Spinal cord (tissue), 9 donors: ENCODE measurements at regions not wholly inside any gene's neighbourhood (a gene's known extent, or its start where the extent isn't known, plus 50 kb on each side); places are given as distances from the start of the nearest gene placed in this dataset.
"Not testable (repeated sequence)": the region's sequence is repeated elsewhere in the genome, so short reads cannot be mapped to it uniquely, and the experiment has no call there.

ENCODE experiments used
- DNase-seq, 6 donors: peaks; one replicate each; pipeline versions ENCODE4 v3.0.0 to v3.0.0-alpha.2; 2013 to 2015; ENCODE audit warnings: low spot score in 6 of 6, low read depth in 4 of 6
- H3K27ac ChIP-seq: one replicate; pipeline ENCODE4 v1.5.1; 2013; ENCODE audit warnings: low read depth, low read length, control low read depth
- H3K27me3 ChIP-seq: one replicate; pipeline ENCODE4 v1.6.1; 2013; ENCODE audit warnings: low read length; ENCODE audit not compliant: control insufficient read depth, insufficient read depth
- H3K36me3 ChIP-seq: one replicate; pipeline ENCODE4 v1.6.1; 2013; ENCODE audit warnings: low read length; ENCODE audit not compliant: control insufficient read depth, insufficient read depth
- H3K4me1 ChIP-seq: one replicate; pipeline ENCODE4 v1.6.1; 2013; ENCODE audit warnings: low read length; ENCODE audit not compliant: control insufficient read depth, insufficient read depth
- H3K4me3 ChIP-seq: one replicate; pipeline ENCODE4 v1.5.1; 2013; ENCODE audit warnings: low read depth, low read length, control low read depth
- H3K9me3 ChIP-seq: one replicate; pipeline ENCODE4 v1.6.1; 2013; ENCODE audit warnings: low read length; ENCODE audit not compliant: control insufficient read depth, insufficient read depth
- WGBS: methylation state at CpG from one replicate; pipeline ENCODE4 v1.1.5; 2013; ENCODE audit warnings: missing lambda C conversion rate; ENCODE audit not compliant: insufficient coverage; 5-methylcytosine and 5-hydroxymethylcytosine counted together
- donor health status: healthy.

DNA sequence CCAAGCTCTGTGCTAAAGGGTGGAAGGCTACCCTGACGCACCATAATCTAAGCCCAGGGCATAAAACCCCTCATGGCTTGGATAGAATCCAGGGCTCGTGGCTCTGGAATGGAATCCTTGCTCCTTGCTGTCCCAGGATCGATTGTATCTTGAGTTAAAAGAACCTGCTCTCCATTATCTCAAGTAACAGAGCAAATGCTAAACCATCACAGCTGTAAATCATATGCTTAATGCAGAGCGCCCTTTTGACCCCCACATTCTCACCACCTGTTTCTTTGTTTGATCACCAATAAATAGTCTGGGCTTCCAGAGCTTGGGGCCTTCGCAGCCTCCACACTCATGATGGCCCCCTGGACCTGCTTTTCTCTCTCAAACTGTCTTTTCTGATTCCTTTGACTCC, 299.3 kb upstream of the MGAT4C start:
- 44% methylated on average over 5 of the region's 5 CpGs for WGBS
- H3K27me3 ChIP-seq, DNase-seq, H3K36me3 ChIP-seq, H3K9me3 ChIP-seq, H3K27ac ChIP-seq, H3K4me1 ChIP-seq, H3K4me3 ChIP-seq: not testable (repeated sequence)

DNA sequence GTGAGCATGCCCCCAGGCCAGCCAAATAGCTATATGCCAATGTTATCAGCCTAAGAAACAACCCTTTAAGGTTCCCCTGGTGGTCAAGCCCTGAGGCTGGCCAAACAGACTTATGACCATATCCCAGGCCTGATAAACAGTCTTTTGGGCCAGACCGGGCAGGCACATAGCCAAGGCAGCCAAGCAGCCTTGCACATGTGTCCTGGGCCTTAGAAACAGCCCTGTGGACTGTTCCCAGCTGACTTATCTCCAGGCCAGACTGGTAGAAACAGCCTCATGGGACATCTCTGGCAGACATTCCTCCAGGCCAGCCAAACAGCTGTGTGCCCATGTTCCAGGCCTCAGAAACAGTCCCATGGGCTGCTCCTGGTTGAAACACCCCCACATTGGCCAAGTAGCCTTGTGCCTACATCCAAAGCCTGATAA, 295.0 kb upstream of the MGAT4C start:
- no peaks in the 10 kb centered on the region for H3K27me3 ChIP-seq
- H3K4me1 ChIP-seq = no peaks in the 10 kb centered on the region
- DNase-seq = peak in 1 of 6 donors; percentile 7
- no peak overlapping the region for H3K27ac ChIP-seq
- no peak overlapping the region for H3K4me3 ChIP-seq
- WGBS = 77% methylated on average over 1 of the region's 1 CpG
- H3K36me3 ChIP-seq = no peaks in the 10 kb centered on the region
- H3K9me3 ChIP-seq = no peaks in the 10 kb centered on the region

DNA sequence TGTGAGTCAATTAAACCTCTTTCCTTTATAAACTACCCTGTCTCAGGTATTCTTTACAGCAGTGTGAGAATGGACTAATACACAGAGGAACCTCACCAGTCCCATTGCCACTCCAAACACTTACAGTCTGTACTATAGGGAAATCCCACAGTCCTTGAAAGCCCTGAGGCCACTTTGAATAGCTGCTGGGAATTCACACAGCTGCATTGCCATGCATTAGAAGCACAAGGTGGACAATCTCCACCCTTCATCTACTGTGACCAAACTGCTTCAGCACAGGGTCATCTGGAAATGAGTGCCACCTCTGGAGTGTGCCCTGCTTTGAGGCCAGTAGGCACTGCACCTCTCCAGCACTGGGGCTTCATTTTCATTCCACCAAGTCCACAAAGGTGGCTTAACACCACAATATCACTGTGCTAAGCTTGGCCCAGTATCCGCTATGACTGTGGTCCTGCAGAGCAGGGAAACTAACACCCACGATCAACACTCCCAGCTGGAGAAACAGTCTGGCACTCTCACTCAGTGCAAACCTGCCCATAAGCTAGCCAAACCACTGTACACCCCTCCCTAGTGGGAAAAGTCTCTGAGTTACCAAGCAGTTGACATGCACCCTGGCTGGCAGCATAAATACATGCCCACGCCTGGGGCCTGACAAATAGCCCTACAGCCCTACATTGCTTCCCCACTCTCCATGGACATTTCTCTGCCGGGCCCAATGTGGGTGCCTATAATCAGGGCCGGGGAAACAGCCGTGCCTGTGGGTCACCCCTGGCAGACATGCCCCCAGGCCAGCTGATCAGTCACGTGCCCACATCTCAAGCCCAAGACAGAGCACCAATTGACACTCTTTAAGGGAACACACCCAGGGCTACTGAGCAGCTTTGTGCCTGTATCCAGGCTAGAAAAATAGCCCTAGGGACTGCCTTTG, 294.3 kb upstream of the MGAT4C start:
- no peak for DNase-seq
- no peak overlapping the region for H3K4me3 ChIP-seq
- no peak overlapping the region for H3K27ac ChIP-seq
- H3K36me3 ChIP-seq = no peaks in the 10 kb centered on the region
- no peaks in the 10 kb centered on the region for H3K9me3 ChIP-seq
- WGBS = 90% methylated on average over 7 of the region's 7 CpGs
- no peaks in the 10 kb centered on the region for H3K4me1 ChIP-seq
- H3K27me3 ChIP-seq = no peaks in the 10 kb centered on the region

DNA sequence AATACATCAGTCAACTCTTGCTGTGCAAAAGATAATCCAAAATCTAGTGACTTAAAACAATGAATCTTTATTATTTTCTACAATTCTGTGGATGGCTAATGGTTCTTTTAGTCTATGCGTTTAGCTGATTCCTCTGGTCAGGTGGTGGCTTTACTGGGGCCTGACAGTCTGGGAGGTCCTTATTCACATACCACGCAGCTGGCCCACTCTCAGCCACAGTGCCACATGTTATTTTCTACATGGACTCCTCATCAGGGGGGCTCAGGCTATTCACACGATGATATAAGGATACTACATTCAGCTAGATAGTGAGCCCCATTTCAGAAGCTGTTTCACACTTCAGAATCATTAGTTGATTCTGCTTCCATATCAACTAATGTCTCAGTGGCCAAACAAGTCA, 287.5 kb upstream of the MGAT4C start:
- no peak overlapping the region for H3K4me3 ChIP-seq
- H3K27ac ChIP-seq = no peak overlapping the region
- H3K27me3 ChIP-seq = no peaks in the 10 kb centered on the region
- H3K36me3 ChIP-seq = no peaks in the 10 kb centered on the region
- H3K4me1 ChIP-seq = no peaks in the 10 kb centered on the region
- H3K9me3 ChIP-seq = no peaks in the 10 kb centered on the region
- no peak for DNase-seq
- 20% methylated on average over 1 of the region's 3 CpGs for WGBS

DNA sequence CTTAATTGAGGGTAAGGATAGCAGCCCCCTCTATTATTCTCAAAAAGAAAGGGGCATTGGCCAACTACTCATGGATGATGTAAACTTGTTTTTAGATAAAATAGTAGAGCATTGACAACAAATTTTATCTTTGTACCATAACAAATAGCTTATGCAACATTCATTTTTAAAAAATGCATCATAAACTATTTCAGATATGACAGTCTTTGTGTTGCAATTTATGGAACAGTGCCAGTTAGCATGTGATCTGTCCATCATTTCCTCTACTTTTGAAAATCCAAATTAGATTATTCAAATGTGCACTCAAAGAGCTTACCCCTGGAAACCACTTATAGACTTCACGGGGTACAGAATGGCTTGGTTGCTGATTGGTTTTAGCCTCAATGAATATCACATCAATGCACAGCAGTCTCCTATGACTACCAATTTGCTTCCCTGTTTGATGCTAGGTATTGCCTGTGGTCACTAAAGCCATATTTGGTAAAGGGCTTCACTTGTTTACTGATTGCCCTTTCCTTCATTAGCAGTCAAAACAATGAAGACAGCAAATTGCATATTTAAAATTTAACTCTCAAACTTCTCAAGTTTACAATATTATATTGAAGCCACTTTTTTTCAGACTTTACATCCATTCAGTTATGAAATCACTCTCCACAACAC, 274.9 kb upstream of the MGAT4C start:
- peak in 1 of 6 donors; percentile 49 for DNase-seq
- no peak overlapping the region for H3K4me3 ChIP-seq
- peaks cover 2% of the 10 kb centered on the region for H3K9me3 ChIP-seq
- H3K36me3 ChIP-seq = no peaks in the 10 kb centered on the region
- whole genome bisulfite sequencing = no CpG with 5 or more reads among the region's 1 CpG
- no peaks in the 10 kb centered on the region for H3K27me3 ChIP-seq
- H3K4me1 ChIP-seq = no peaks in the 10 kb centered on the region
- H3K27ac ChIP-seq = no peak overlapping the region

DNA sequence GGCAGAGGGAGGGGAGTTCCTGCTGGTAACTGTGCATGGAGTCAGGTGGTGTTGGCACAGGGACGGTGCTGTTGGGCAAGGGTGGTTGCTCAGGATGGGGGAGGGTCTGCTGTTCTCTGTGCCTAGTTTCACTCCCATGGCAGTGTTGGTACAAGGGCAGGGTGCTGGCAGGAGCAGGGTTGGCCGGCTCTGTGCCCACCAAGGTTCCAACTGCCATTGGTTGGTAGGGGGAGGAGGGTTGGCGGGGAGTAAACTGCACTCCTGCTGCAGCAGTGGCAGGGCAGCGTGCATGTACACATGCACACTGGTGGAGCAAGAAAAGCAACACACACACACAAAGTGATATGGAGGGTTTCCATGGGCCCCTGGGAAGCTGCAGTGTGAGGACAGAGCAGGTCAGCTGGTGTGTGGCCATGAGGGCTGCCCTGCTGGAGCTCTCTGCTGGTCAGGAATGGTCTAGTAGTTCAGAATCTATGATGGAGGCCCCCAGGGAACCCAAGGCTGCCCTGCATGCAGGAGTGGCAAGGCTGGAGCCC, 269.9 kb upstream of the MGAT4C start:
- Histone ChIP-seq H3K9me3 (peaks cover 4% of the 10 kb centered on the region), H3K27ac (no peak overlapping the region), H3K4me3 (no peak overlapping the region), H3K36me3 (no peaks in the 10 kb centered on the region), H3K4me1 (no peaks in the 10 kb centered on the region), H3K27me3 (no peaks in the 10 kb centered on the region)
- WGBS = 100% methylated on average over 1 of the region's 4 CpGs
- no peak for DNase-seq

DNA sequence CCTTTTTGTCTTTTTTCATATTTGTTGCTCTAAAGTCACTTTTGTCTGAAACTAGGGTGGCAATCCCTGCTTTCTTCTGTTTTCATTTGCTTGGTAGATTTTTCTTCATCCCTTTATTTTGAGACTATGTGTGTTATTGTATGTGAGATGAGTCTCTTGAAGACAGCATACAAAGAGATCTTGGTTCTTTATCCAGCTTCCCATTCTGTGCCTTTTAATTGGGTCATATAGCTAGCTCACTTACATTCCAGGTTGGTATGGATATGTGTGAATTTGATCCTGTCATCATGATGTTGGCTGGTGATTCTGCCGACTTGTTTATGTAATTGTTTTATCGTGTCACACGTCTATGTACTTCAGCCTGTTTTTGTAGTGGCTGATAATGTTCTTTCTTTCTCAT, 267.7 kb upstream of the MGAT4C start:
- no peak for DNase-seq
- Histone ChIP-seq H3K27me3 (no peaks in the 10 kb centered on the region), H3K36me3 (no peaks in the 10 kb centered on the region), H3K27ac (no peak overlapping the region), H3K4me1 (no peaks in the 10 kb centered on the region), H3K4me3 (no peak overlapping the region), H3K9me3 (peaks cover 3% of the 10 kb centered on the region)
- WGBS = 92% methylated on average over 2 of the region's 3 CpGs

DNA sequence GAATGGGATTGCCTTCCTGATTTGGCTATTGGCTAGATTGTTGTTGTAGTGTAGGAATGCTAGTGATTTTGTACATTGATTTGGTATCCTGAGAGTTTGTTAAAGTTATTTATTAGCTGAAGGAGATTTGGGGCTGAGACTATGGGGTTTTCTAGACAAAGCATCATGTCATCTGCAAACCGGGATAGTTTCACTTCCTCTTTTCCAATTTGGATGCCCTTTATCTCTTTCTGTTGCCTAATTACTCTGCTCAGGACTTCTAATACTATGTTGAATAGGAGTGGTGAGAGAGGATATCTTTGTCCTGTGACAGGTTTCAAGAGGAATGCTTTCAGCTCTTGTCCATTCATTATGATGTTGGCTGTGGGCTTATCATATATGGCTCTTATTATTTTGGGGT, 265.7 kb upstream of the MGAT4C start:
- Histone ChIP-seq H3K36me3 (no peaks in the 10 kb centered on the region), H3K27ac (no peak overlapping the region), H3K9me3 (peaks cover 3% of the 10 kb centered on the region), H3K4me1 (no peaks in the 10 kb centered on the region), H3K27me3 (no peaks in the 10 kb centered on the region), H3K4me3 (no peak overlapping the region)
- DNase-seq = no peak
- no CpG with 5 or more reads among the region's 1 CpG for WGBS

DNA sequence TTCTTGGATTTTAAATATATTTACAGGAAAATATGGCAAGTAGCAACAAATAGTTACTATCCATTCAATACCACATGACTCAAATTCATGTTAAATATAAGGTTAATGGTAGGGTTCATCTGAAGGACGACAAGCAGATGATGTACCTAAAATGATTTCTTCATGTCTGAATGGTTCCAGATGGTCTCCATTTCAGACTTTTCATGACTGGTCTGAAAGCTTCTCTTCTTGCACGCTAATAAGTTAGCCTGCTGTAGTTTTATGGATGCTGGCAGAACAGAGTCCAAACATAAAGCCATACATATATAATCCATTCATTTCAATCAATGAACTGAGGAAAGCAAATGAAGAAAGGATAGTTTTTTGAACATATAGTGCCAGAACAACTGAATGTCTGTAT, 257.0 kb upstream of the MGAT4C start:
- Histone ChIP-seq H3K27ac (no peak overlapping the region), H3K9me3 (no peaks in the 10 kb centered on the region), H3K27me3 (no peaks in the 10 kb centered on the region), H3K4me1 (no peaks in the 10 kb centered on the region), H3K36me3 (no peaks in the 10 kb centered on the region), H3K4me3 (no peak overlapping the region)
- DNase-seq = peak in 1 of 6 donors; percentile 2
- WGBS = no CpG with 5 or more reads among the region's 2 CpGs
